HG02623 (cell line): ENCODE measurements at regions not wholly inside any gene's neighbourhood (a gene's known extent, or its start where the extent isn't known, plus 50 kb on each side); places are given as distances from the start of the nearest gene placed in this dataset.
"Not testable (repeated sequence)": the region's sequence is repeated elsewhere in the genome, so short reads cannot be mapped to it uniquely, and the experiment has no call there.

ENCODE experiments used
- ATAC-seq: cut with Tn5 transposase; IDR thresholded peaks from one replicate; pipeline ENCODE4 v1.9.1; 2021; ENCODE audit warnings: moderate library complexity; ENCODE audit not compliant: unreplicated experiment

- ATAC-seq, result no peak
Measured at GRCh38 chr3:152658977-152659720, 175.8 kb upstream of the P2RY1 start.

GRCh38 chr3:152662157-152662556, 172.8 kb upstream of the P2RY1 start:
- ATAC-seq, result no peak

- ATAC-seq, result no peak
Measured at GRCh38 chr3:152664766-152665165, 170.2 kb upstream of the P2RY1 start.

GRCh38 chr3:152667267-152667666, 167.7 kb upstream of the P2RY1 start:
- ATAC-seq, result no peak

GRCh38 chr3:152669560-152669959, 165.4 kb upstream of the P2RY1 start:
- no peak for ATAC-seq

- no peak for ATAC-seq
Measured at GRCh38 chr3:152671446-152672319, 163.2 kb upstream of the P2RY1 start.

- no peak for ATAC-seq
Measured at GRCh38 chr3:152672320-152672649, 162.6 kb upstream of the P2RY1 start.

- no peak for ATAC-seq
Measured at GRCh38 chr3:152676810-152677379, 158.0 kb upstream of the P2RY1 start.

GRCh38 chr3:152677491-152677890, 157.4 kb upstream of the P2RY1 start:
- ATAC-seq, result no peak

- ATAC-seq, result no peak
Measured at GRCh38 chr3:152682477-152682876, 152.5 kb upstream of the P2RY1 start.

GRCh38 chr3:152683521-152683999, 151.4 kb upstream of the P2RY1 start:
- ATAC-seq, result no peak

GRCh38 chr3:152684279-152684678, 150.7 kb upstream of the P2RY1 start:
- no peak for ATAC-seq

- no peak for ATAC-seq
Measured at GRCh38 chr3:152688313-152688712, 146.6 kb upstream of the P2RY1 start.

- not testable (repeated sequence) for ATAC-seq
Measured at GRCh38 chr3:152692326-152692725, 142.6 kb upstream of the P2RY1 start.

GRCh38 chr3:152693521-152694250, 141.2 kb upstream of the P2RY1 start:
- not testable (repeated sequence) for ATAC-seq

- ATAC-seq, result no peak
Measured at GRCh38 chr3:152695840-152696239, 139.1 kb upstream of the P2RY1 start.

GRCh38 chr3:152696962-152697361, 138.0 kb upstream of the P2RY1 start:
- ATAC-seq, result no peak

GRCh38 chr3:152703245-152703890, 131.6 kb upstream of the P2RY1 start:
- no peak for ATAC-seq

- no peak for ATAC-seq
Measured at GRCh38 chr3:152706991-152707713, 127.8 kb upstream of the P2RY1 start.

GRCh38 chr3:152709659-152710058, 125.3 kb upstream of the P2RY1 start:
- ATAC-seq, result no peak
